Activated CD4-positive, alpha-beta T cell treated with anti-CD3 and anti-CD28 coated beads for 36 hours (primary cell): ENCODE measurements at regions not wholly inside any gene's neighbourhood (a gene's known extent, or its start where the extent isn't known, plus 50 kb on each side); places are given as distances from the start of the nearest gene placed in this dataset.

ENCODE experiments used
- ATAC-seq: fragments of 200-7000 bp; cut with Tn5 transposase; one replicate; pipeline ENCODE4 v1.10.0; 2021; ENCODE audit warnings: mild to moderate bottlenecking, moderate library complexity
- CTCF ChIA-PET: fragments of 350-600 bp; sonication (Branson Sonifier 250); formaldehyde crosslinking; loops from one replicate; lab custom pipeline; 2021; ENCODE audit warnings: antibody characterized with exemption; lab: Charles Lee
- POLR2A ChIA-PET: fragments of 350-600 bp; sonication (Branson Sonifier 250); formaldehyde crosslinking; loops from one replicate; lab custom pipeline; 2021; ENCODE audit warnings: antibody characterized with exemption, inconsistent platforms; lab: Charles Lee
- DNase-seq: peaks from one replicate; pipeline ENCODE4 v3.0.0-alpha.2; 2020
- H3K27ac Mint-ChIP-seq: one replicate; pipeline ENCODE4 v1.8.0; 2021; ENCODE audit warnings: mixed read lengths
- H3K27me3 Mint-ChIP-seq: one replicate; pipeline ENCODE4 v1.8.0; 2021; ENCODE audit warnings: mixed read lengths
- H3K36me3 Mint-ChIP-seq: one replicate; pipeline ENCODE4 v1.8.0; 2021; ENCODE audit warnings: low read depth, mixed read lengths
- H3K4me1 Mint-ChIP-seq: one replicate; pipeline ENCODE4 v1.8.0; 2021; ENCODE audit warnings: mixed read lengths
- H3K4me3 Mint-ChIP-seq: one replicate; pipeline ENCODE4 v1.8.0; 2021; ENCODE audit warnings: mild to moderate bottlenecking, moderate library complexity, mixed read lengths
- H3K9me3 Mint-ChIP-seq: one replicate; pipeline ENCODE4 v1.8.0; 2021; ENCODE audit warnings: low read depth, mixed read lengths
- intact Hi-C, 2 experiments: fragments of 100-400 bp; cut with DNase I in 1 of 2; cut with micrococcal nuclease in 1 of 2; formaldehyde crosslinking; loops; one replicate each; pipeline versions ENCODE4 v1.14.2 to v1.15.1; 2022 to 2024; cut with DNase I, micrococcal nuclease

DNA sequence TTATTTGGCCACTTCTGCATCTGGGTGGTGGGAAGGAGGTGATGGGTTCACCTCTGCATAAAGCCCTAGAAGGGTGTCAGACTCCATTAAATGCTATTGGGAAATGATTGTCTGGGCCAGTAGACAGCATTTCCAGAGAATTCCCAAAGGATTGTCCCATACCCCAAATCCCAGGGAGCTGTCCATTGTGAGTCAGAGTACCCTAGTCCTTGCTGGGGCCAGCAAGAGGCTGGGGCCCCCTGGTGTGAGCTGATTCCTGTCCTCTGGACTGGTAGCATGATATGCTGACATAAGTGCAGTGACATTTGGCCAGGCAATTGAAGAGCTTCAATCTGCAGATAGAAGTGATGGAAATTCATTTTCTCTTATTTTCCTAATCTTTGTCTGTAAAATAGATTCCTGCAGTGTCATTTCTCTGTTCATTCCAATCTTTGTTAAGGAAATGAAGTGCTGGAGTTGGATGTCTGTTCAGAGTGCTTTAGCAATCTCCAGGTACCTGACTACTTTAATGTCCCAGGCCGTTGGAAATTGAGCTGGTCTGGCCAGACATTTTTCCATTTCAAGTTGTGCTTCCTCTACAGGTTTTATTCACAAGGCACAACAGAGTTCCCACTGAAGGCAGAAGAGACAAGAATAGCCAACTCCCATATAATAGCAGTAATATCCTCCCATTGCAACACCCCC lies 91.2 kb downstream of the RPLP1 start:
- POLR2A ChIA-PET, result no interaction called here
- Mint-ChIP-seq H3K4me1 (no peaks in the 10 kb centered on the region), H3K36me3 (no peaks in the 10 kb centered on the region), H3K27me3 (peaks cover 5% of the 10 kb centered on the region), H3K27ac (no peak overlapping the region), H3K4me3 (no peak overlapping the region), H3K9me3 (no peaks in the 10 kb centered on the region)
- DNase-seq, result no peak
- CTCF ChIA-PET, result interaction anchor here (0.6 to 1.2 kb wide), 2 partner anchors 20 to 65 kb away, joined by 5 to 6 read pairs; no protein-coding TSS in a partner anchor
- intact Hi-C loops, result no loop called here
- no peak for ATAC-seq

DNA sequence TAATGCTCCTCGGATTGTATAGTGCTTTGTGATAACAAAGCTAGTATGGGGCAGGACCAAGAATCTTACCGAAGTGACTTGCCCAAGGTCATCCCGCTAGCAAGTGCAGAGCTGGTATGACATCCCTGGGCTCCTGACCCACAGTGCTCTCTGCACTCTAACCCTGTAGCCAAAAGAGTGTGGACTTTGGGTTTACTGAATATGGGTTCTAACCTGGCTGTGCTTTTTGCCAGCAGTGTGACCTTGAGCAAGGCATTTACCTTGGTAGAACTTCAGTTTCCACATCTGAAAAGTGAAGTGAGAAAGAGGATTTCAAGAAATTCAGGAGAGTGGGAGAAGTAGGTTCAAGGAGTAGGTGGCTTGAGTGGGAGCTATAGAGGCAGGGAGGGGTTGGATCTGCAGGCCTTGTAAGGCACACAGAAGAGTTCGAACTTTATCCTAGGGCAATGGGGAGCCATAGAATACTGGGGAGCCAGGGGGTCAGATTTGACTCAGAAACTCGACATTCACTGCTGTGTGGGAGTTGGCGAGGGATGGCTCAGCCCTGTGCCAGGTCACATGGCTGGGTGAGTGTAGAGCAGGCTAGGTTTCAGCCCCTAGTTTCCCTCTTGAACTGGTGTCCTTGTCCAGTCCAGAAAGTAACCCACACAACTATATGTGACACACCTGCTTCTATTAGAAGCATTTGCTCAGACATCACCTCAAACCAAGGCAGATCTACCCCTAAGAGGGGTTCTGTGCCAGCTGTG lies 91.9 kb downstream of the RPLP1 start:
- Mint-ChIP-seq H3K4me1 (no peaks in the 10 kb centered on the region), H3K36me3 (no peaks in the 10 kb centered on the region), H3K27me3 (peaks cover 9% of the 10 kb centered on the region), H3K4me3 (no peak overlapping the region), H3K9me3 (no peaks in the 10 kb centered on the region), H3K27ac (no peak overlapping the region)
- DNase-seq (no peak), ATAC-seq (no peak)
- intact Hi-C loops, result no loop called here
- ChIA-PET CTCF (interaction anchor here (0.6 to 1.2 kb wide), 3 partner anchors 21 to 65 kb away, joined by 3 to 6 read pairs (median 5); no protein-coding TSS in a partner anchor), POLR2A (no interaction called here)

DNA sequence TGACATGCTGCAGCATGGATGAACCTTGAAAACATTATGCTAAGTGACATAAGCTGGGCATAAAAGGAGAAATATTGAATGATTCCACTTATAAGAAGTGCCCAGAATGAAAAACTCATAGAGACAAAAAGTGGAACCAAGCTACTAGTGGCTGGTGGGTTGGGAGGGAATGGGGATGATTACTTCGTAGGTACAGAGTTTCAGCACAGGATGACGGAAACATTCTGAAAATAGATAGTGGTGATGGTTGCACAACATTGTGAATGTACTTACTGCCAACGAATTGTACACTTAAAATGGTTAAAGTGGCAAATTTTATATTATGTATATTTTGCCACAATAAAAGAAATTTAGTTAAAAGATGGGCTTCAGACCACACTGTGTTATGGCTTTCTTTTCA lies 93.6 kb downstream of the RPLP1 start:
- ChIA-PET POLR2A (no interaction called here), CTCF (interaction anchor here (1.3 kb wide), 1 partner anchor 43 kb away, joined by 4 read pairs; no protein-coding TSS in a partner anchor)
- H3K9me3 Mint-ChIP-seq, result peaks cover 5% of the 10 kb centered on the region
- no peaks in the 10 kb centered on the region for H3K4me1 Mint-ChIP-seq
- no peak for DNase-seq
- no peak overlapping the region for H3K4me3 Mint-ChIP-seq
- no peak for ATAC-seq
- H3K27ac Mint-ChIP-seq, result no peak overlapping the region
- peaks cover 12% of the 10 kb centered on the region for H3K27me3 Mint-ChIP-seq
- no peaks in the 10 kb centered on the region for H3K36me3 Mint-ChIP-seq
- intact Hi-C loops, result no loop called here

DNA sequence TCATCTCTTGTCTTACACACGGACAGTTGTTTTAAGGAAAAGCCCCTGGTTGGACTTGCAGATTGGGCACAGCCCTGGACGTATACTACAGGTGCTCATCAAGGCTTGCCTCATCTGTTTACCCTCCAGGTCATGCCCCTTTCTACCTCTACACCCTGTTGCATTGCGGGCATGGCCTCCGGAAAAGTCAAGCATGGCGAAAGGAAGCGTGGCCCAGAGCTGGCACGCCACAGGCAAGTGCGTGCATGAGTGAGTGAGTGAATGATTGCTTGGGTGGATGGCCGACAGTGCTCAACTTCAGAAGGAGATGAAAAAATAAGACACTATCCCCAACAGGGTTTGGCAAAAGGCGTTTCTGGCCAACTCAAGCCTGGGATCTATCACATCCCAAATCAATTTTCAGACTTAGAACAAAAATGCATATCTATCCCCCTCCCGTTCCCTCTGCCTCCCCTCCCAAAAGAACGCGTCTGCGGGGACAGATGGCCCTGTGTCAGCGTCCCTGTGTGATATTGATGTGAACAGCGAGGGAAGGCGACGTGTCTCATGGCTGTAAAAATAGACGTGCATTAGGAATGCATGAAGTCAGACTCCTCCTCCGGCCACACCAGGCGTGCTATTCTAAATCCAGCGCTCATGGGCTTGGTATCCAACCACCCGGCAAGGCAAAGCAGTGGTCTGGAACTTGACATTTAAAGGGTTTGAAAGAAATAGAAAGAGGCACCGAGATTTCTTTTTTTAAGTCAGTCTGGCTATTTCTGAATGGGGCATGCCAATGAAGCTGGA lies 96.0 kb downstream of the RPLP1 start:
- DNase-seq, result no peak
- H3K9me3 Mint-ChIP-seq, result peaks cover 13% of the 10 kb centered on the region
- H3K27ac Mint-ChIP-seq, result no peak overlapping the region
- ATAC-seq, result no peak
- intact Hi-C loops, result no loop called here
- no peaks in the 10 kb centered on the region for H3K36me3 Mint-ChIP-seq
- POLR2A ChIA-PET, result no interaction called here
- CTCF ChIA-PET, result interaction anchor here (0.6 kb wide), 1 partner anchor 140 kb away, joined by 3 read pairs; no protein-coding TSS in a partner anchor
- H3K27me3 Mint-ChIP-seq, result peaks cover 12% of the 10 kb centered on the region
- H3K4me1 Mint-ChIP-seq, result no peaks in the 10 kb centered on the region
- no peak overlapping the region for H3K4me3 Mint-ChIP-seq

DNA sequence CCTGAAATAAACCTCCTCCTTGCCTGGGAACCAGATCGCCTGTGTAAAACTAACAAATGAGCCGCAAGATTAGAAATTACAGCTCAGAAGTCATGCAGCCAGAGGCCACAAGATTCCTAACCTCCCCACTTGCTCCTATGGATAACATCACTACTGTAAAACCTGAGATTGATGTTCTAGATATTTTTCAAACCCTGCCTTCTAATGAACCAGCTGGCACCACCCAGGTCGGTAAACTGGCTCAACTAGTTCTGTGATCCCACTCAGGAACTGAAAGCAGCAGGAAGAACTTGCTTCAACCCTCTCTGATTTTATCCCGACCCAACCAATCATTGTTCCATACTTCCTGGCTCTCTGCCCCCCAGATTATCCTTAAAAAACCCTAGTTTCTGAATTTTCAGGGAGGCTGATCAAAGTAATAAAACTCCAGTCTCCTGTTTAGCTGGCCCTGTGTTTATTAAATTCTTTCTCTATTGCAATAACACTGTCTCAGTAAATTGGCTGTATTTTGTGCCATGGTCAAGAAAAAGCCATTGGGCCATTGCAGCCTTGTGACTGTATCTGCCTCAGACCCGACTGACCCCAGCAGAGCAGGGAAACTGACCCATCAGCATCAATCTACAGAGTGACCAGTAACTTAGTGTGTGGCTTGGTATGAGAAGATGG lies 98.9 kb downstream of the RPLP1 start:
- no peaks in the 10 kb centered on the region for H3K36me3 Mint-ChIP-seq
- CTCF ChIA-PET, result interaction anchor here (0.6 kb wide), 1 partner anchor 661 kb away, joined by 3 read pairs; no protein-coding TSS in a partner anchor
- no peaks in the 10 kb centered on the region for H3K4me1 Mint-ChIP-seq
- H3K27ac Mint-ChIP-seq, result no peak overlapping the region
- peaks cover 12% of the 10 kb centered on the region for H3K27me3 Mint-ChIP-seq
- H3K4me3 Mint-ChIP-seq, result no peak overlapping the region
- DNase-seq (no peak), ATAC-seq (no peak)
- POLR2A ChIA-PET, result no interaction called here
- intact Hi-C loops, result no loop called here
- peaks cover 13% of the 10 kb centered on the region for H3K9me3 Mint-ChIP-seq

DNA sequence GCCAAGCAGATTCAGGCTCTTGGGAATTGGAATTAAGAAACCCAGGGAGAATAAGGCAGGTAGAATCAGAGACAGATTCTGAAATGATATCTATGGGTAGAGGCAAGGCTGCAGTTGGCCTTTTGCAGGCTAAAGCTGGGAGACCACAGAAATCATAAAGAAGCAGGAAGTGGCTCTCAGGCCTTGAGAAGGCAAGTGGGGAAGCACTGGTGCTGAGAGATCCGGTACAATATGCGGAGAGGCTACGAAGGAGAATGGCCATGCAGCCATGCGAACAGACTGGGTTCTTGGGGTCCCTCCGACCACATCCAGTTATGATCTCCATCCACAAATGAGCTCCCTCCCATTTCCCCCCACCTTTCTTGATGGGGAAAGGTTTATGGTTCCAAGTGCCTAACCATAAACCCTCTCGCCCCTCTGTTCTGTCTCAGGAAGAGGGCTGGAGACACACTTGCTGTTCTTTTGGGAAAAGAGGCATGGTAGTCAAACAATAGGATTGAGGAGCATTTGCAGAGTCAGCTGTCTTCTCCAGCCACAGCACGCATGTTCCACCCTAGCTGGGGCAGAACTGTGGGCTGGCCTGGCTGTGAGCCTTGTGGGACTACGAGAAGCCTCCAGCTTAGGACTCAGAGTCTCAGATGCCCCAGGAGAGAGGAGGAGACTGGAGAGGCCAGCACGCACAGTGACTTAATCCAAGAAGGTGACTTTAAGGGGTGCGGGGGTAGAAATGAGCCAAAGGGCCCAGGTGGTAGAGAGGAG lies 99.6 kb downstream of the RPLP1 start:
- Mint-ChIP-seq H3K4me3 (no peak overlapping the region), H3K27ac (no peak overlapping the region), H3K27me3 (peaks cover 12% of the 10 kb centered on the region), H3K4me1 (no peaks in the 10 kb centered on the region), H3K36me3 (no peaks in the 10 kb centered on the region), H3K9me3 (peaks cover 13% of the 10 kb centered on the region)
- no peak for DNase-seq
- intact Hi-C loops, result no loop called here
- CTCF ChIA-PET, result interaction anchor here (0.6 kb wide), 2 partner anchors 403 to 660 kb away, joined by 3 read pairs; no protein-coding TSS in a partner anchor
- no peak for ATAC-seq
- POLR2A ChIA-PET, result no interaction called here

DNA sequence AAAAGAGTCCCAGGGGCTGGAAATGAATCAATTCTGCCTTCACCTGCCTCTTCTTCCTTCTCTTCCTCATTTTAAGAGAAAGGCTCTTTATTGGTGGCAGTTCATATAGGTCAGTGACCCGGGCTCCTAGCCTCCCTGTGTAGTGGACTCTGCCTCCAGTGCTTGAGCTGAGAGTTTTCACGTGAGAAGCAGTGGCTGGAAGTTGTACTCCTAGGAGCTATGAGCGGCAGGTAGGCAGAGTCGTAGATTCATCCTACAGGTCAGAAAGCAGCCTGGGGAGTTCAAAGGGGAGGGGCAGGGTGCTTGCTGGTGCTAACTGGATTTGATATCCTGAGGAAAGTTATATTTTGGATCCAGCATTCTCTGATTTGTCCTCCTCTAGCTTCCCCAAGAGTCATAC lies 101.1 kb downstream of the RPLP1 start:
- ChIA-PET CTCF (interaction anchor here (0.6 to 1.2 kb wide), 2 partner anchors 77 to 350 kb away, joined by 3 to 4 read pairs; no protein-coding TSS in a partner anchor), POLR2A (no interaction called here)
- Mint-ChIP-seq H3K9me3 (peaks cover 13% of the 10 kb centered on the region), H3K4me1 (no peaks in the 10 kb centered on the region), H3K4me3 (no peak overlapping the region), H3K36me3 (no peaks in the 10 kb centered on the region), H3K27me3 (peaks cover 8% of the 10 kb centered on the region), H3K27ac (no peak overlapping the region)
- no peak for DNase-seq
- intact Hi-C loops, result no loop called here
- ATAC-seq, result no peak

DNA sequence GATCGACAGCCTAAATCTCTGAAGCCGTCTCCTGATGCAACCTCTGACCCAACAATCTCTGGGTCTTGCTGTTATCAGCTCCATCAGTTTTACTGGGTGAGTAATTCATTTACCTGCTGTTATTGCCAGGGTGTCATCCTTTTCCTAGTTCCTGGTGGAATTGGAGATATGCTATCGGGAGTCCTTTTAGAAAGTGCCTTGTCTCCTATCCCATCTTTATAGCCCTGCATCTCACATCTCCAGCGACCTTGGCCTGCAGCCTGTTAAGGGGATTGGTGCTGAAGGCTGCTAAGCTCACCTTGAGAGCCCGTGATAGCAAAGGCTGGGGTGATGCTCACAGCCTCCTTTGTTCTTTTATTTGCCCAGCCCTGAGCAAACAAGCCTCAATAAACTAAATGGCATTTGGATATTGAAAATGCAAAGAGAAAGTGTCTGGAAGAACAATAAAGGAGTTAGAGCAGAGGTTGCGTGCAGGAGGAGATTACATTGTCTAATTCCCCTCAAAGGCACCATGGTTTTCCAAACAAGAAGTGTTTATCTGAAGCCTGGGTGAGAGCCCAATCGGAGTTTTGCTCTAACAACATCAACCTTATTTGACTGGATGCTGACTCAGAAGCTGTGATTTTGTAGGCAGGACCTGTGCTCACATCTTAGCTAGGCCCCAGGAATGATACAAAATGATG lies 101.8 kb downstream of the RPLP1 start:
- Mint-ChIP-seq H3K36me3 (no peaks in the 10 kb centered on the region), H3K4me1 (peaks cover 5% of the 10 kb centered on the region), H3K27ac (no peak overlapping the region), H3K27me3 (peaks cover 4% of the 10 kb centered on the region), H3K9me3 (peaks cover 13% of the 10 kb centered on the region), H3K4me3 (no peak overlapping the region)
- DNase-seq (no peak), ATAC-seq (no peak)
- CTCF ChIA-PET, result interaction anchor here (1.2 kb wide), 1 partner anchor 78 kb away, joined by 4 read pairs; no protein-coding TSS in a partner anchor
- POLR2A ChIA-PET, result no interaction called here
- intact Hi-C loops, result no loop called here

DNA sequence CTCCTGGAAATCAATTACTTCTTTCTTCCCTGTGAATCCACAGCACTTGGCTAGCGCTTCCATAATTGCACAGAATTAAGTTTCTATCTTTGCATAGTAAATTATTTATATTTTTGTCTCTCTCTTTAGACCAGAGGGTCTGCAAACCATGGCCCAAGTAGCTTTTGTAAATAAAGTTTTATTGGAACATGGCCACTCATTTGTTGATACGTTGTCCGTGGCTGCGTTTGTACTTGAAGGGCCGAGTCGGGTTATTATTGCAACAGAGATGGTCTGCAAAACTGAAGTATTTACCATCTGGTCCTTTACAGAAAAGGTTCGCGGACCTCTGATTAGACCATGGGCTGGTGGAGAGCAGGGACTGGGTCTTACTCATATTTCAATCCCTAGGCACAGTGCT lies 102.5 kb downstream of the RPLP1 start:
- no peak for ATAC-seq
- DNase-seq, result no peak
- peaks cover 9% of the 10 kb centered on the region for H3K4me1 Mint-ChIP-seq
- no peak overlapping the region for H3K4me3 Mint-ChIP-seq
- ChIA-PET POLR2A (no interaction called here), CTCF (interaction anchor here (0.7 kb wide), 1 partner anchor 774 kb away, joined by 3 read pairs; no protein-coding TSS in a partner anchor)
- H3K36me3 Mint-ChIP-seq, result no peaks in the 10 kb centered on the region
- no peak overlapping the region for H3K27ac Mint-ChIP-seq
- H3K27me3 Mint-ChIP-seq, result peaks cover 3% of the 10 kb centered on the region
- intact Hi-C loops, result no loop called here
- peaks cover 13% of the 10 kb centered on the region for H3K9me3 Mint-ChIP-seq

DNA sequence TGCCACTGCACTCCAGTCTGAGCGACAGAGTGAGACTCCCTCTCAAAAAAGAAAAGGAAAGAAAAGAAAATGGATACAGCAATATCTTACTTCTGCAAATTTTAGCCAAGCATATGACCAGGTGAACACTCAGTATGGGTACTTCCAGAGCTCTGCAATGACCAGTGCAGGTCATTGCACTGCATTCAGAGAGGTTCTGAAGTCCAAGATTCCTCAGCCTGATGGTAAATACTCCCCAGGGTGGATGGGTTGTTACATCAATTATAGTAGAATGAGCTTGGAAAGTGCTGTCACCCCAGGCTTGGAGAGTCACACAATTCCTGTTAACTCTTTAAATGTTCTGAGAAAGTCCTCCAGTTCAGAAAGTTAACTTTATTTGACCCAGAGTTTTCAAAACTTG lies 103.7 kb downstream of the RPLP1 start:
- Mint-ChIP-seq H3K9me3 (peaks cover 6% of the 10 kb centered on the region), H3K27me3 (no peaks in the 10 kb centered on the region), H3K4me1 (peaks cover 9% of the 10 kb centered on the region), H3K27ac (no peak overlapping the region), H3K4me3 (no peak overlapping the region), H3K36me3 (no peaks in the 10 kb centered on the region)
- CTCF ChIA-PET, result no interaction called here
- intact Hi-C loops, result no loop called here
- ATAC-seq (no peak), DNase-seq (no peak)
- POLR2A ChIA-PET, result interaction anchor here (0.6 to 0.7 kb wide), 2 partner anchors 49 to 1077 kb away, joined by 4 to 6 read pairs; no protein-coding TSS in a partner anchor
